Keratinocyte (primary cell): ENCODE measurements at regions not wholly inside any gene's neighbourhood (a gene's known extent, or its start where the extent isn't known, plus 50 kb on each side); places are given as distances from the start of the nearest gene placed in this dataset.

ENCODE experiments used
- DNase-seq: peaks from one replicate; pipeline ENCODE4 v3.0.0-alpha.2; 2011; ENCODE audit warnings: low read depth, missing footprints, low spot score
- FAIRE-seq: peaks from 2 replicates; lab custom pipeline; 2011; peaks lifted over from hg19 to GRCh38; lab: Jason Lieb, UNC
- H2AFZ ChIP-seq: 2 replicates; pipeline ENCODE4 v1.6.0; 2012; ENCODE audit warnings: low read length, control low read depth, inconsistent platforms; ENCODE audit not compliant: control insufficient read depth
- H3K27ac ChIP-seq: 2 replicates; pipeline ENCODE4 v1.5.1; 2011; ENCODE audit warnings: low read length; ENCODE audit not compliant: control insufficient read depth, insufficient read depth
- H3K27me3 ChIP-seq: 3 replicates; pipeline ENCODE4 v1.6.0; 2011; ENCODE audit warnings: low read length; ENCODE audit not compliant: control insufficient read depth, insufficient read depth; ENCODE audit errors: extremely low read depth
- H3K36me3 ChIP-seq, 2 experiments: 2 replicates in 1 of 2; 3 replicates in 1 of 2; pipeline ENCODE4 v1.5.1; 2011; ENCODE audit warnings: low read length in 2 of 2, mild to moderate bottlenecking in 1 of 2; ENCODE audit not compliant: control insufficient read depth in 2 of 2, insufficient read depth in 2 of 2; ENCODE audit errors: extremely low read depth in 1 of 2
- H3K4me1 ChIP-seq: 3 replicates; pipeline ENCODE4 v1.5.1; 2011; ENCODE audit warnings: low read length; ENCODE audit not compliant: control insufficient read depth, insufficient read depth; ENCODE audit errors: extremely low read depth
- H3K4me2 ChIP-seq: 3 replicates; pipeline ENCODE4 v1.6.0; 2011; ENCODE audit warnings: low read depth, low read length; ENCODE audit not compliant: control insufficient read depth, insufficient read depth; ENCODE audit errors: extremely low read depth
- H3K4me3 ChIP-seq, 3 experiments: fragments of 200-600 bp in 1 of 3; sonication (generic) in 1 of 3; 2 replicates in 2 of 3; 3 replicates in 1 of 3; pipeline ENCODE4 v1.5.1; 2011 to 2016; ENCODE audit warnings: low read length in 3 of 3, mild to moderate bottlenecking in 3 of 3, control low read depth in 2 of 3, inconsistent platforms in 1 of 3, low read depth in 1 of 3, mixed read lengths in 1 of 3, mixed run types in 1 of 3, moderate library complexity in 1 of 3; ENCODE audit not compliant: control insufficient read depth in 2 of 3, insufficient read depth in 2 of 3; ENCODE audit errors: extremely low read depth in 1 of 3
- H3K79me2 ChIP-seq: 2 replicates; pipeline ENCODE4 v1.6.0; 2012; ENCODE audit warnings: low read length; ENCODE audit not compliant: control insufficient read depth, insufficient read depth
- H3K9ac ChIP-seq: 3 replicates; pipeline ENCODE4 v1.6.0; 2011; ENCODE audit warnings: low read length; ENCODE audit not compliant: control insufficient read depth, insufficient read depth; ENCODE audit errors: extremely low read depth
- H3K9me1 ChIP-seq: 3 replicates; pipeline ENCODE4 v1.6.0; 2011; ENCODE audit warnings: low read length; ENCODE audit not compliant: control insufficient read depth, insufficient read depth; ENCODE audit errors: extremely low read depth
- H3K9me3 ChIP-seq: 2 replicates; pipeline ENCODE4 v1.5.1; 2012; ENCODE audit warnings: low read depth, low read length; ENCODE audit not compliant: control insufficient read depth
- H4K20me1 ChIP-seq: 3 replicates; pipeline ENCODE4 v1.6.0; 2011; ENCODE audit warnings: low read length; ENCODE audit not compliant: control insufficient read depth, insufficient read depth; ENCODE audit errors: extremely low read depth
- EZH2 ChIP-seq: IDR thresholded peaks from one replicate; pipeline ENCODE4 v1.6.1; 2012; ENCODE audit warnings: inconsistent platforms, mild to moderate bottlenecking, low read length, moderate library complexity
- dilution Hi-C: fragments of 300-500 bp; cut with MboI; formaldehyde crosslinking; loops from one replicate; pipeline ENCODE4 v1.7.0; 2020; ENCODE audit warnings: low sequenced_read_pairs; ENCODE audit not compliant: extremely low pct_ligation_motif_present
- TF ChIP-seq, protein P1 (sequence below), 3 experiments: IDR thresholded peaks in 1 of 3; conservative IDR thresholded peaks in 1 of 3; optimal IDR thresholded peaks in 1 of 3; 2 replicates in 2 of 3; 3 replicates in 1 of 3; pipeline versions ENCODE3 to v1.5.1; 2011; ENCODE audit warnings: low read length in 3 of 3, mild to moderate bottlenecking in 3 of 3, moderate library complexity in 2 of 3, control low read depth in 1 of 3, inconsistent platforms in 1 of 3; ENCODE audit not compliant: insufficient read depth in 2 of 3; ENCODE audit errors: extremely low read depth in 1 of 3

DNA sequence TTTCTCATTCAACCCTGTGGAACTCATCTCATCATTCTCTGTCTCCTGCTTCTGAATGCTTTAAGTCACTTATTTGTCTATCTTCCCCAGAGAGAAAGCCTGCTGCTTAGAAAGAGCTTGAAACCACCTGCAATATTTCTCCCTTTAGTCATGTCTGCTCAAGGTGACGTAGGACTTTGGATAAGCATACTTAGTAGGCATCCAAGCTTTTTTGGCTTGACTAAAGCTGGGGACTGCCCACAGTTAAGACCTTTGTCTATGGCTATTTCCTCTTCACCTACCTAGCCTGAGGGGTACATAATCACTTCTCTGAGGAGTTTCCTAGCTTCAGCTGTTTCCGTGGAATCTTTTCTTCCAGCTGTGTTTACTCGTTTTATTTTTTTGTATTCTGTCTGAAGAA, 665.8 kb upstream of the CAMK1G start:
- Histone ChIP-seq H3K36me3 (no peaks in the 10 kb centered on the region), H4K20me1 (no peaks in the 10 kb centered on the region), H3K9me3 (no peaks in the 10 kb centered on the region), H3K4me2 (no peak overlapping the region), H3K9ac (no peak overlapping the region), H3K27ac (no peak overlapping the region), H3K4me3 (no peak overlapping the region), H3K4me1 (peaks cover 27% of the 10 kb centered on the region), H3K9me1 (no peaks in the 10 kb centered on the region), H3K27me3 (no peaks in the 10 kb centered on the region), H2AFZ (no peak overlapping the region), H3K79me2 (no peaks in the 10 kb centered on the region)
- dilution Hi-C loops: no loop called here
- TF ChIP-seq EZH2: no peak
- TF ChIP-seq, protein P1, sequence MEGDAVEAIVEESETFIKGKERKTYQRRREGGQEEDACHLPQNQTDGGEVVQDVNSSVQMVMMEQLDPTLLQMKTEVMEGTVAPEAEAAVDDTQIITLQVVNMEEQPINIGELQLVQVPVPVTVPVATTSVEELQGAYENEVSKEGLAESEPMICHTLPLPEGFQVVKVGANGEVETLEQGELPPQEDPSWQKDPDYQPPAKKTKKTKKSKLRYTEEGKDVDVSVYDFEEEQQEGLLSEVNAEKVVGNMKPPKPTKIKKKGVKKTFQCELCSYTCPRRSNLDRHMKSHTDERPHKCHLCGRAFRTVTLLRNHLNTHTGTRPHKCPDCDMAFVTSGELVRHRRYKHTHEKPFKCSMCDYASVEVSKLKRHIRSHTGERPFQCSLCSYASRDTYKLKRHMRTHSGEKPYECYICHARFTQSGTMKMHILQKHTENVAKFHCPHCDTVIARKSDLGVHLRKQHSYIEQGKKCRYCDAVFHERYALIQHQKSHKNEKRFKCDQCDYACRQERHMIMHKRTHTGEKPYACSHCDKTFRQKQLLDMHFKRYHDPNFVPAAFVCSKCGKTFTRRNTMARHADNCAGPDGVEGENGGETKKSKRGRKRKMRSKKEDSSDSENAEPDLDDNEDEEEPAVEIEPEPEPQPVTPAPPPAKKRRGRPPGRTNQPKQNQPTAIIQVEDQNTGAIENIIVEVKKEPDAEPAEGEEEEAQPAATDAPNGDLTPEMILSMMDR (optimal IDR thresholded peaks at IDR 0.05 in 1 of 3, IDR thresholded peaks at IDR 0.05 in 1 of 3, conservative IDR thresholded peaks at IDR 0.05 in 1 of 3; ENCODE audit: extremely low read depth in 1 of 3, insufficient read depth in 2 of 3, low read length in 3 of 3): no peak
- peak; percentile 52 for FAIRE-seq
- no peak for DNase-seq

DNA sequence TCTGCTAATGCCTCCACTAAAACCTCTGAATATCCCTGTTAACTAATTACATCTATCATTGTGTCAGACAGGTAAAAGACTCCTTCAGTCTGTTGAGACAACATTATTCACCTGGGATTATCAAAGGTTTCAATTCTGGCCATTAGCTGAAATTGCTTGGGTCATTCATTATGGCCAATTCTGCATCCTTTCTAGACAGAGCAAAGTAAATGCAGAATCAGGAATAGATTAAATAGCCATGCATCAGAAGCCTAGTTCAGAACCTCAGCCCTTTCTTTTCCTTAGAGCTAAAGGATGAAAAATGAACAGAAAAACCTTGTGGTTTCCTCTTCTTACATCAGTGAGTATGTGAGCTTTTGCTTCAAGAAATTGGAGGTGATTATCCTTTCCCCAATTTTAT, 665.4 kb upstream of the CAMK1G start:
- no peaks in the 10 kb centered on the region for H3K79me2 ChIP-seq
- no peaks in the 10 kb centered on the region for H4K20me1 ChIP-seq
- no peaks in the 10 kb centered on the region for H3K36me3 ChIP-seq
- no peaks in the 10 kb centered on the region for H3K27me3 ChIP-seq
- H3K9ac ChIP-seq: no peak overlapping the region
- no peak overlapping the region for H3K4me2 ChIP-seq
- no peak for FAIRE-seq
- no peaks in the 10 kb centered on the region for H3K9me1 ChIP-seq
- TF ChIP-seq, protein P1 (optimal IDR thresholded peaks at IDR 0.05 in 1 of 3, IDR thresholded peaks at IDR 0.05 in 1 of 3, conservative IDR thresholded peaks at IDR 0.05 in 1 of 3; ENCODE audit: extremely low read depth in 1 of 3, insufficient read depth in 2 of 3, low read length in 3 of 3): no peak
- TF ChIP-seq EZH2: no peak
- DNase-seq: no peak
- H3K4me3 ChIP-seq: no peak overlapping the region
- H3K4me1 ChIP-seq: peaks cover 27% of the 10 kb centered on the region
- H2AFZ ChIP-seq: no peak overlapping the region
- no peak overlapping the region for H3K27ac ChIP-seq
- dilution Hi-C loops: no loop called here
- no peaks in the 10 kb centered on the region for H3K9me3 ChIP-seq
